Pancreas (tissue), 10 donors: ENCODE measurements at regions not wholly inside any gene's neighbourhood (a gene's known extent, or its start where the extent isn't known, plus 50 kb on each side); places are given as distances from the start of the nearest gene placed in this dataset.

ENCODE experiments used
- ATAC-seq, 4 donors: fragments of 200-7000 bp; cut with Tn5 transposase; one replicate each; pipeline versions ENCODE4 v1.8.0 to v1.9.1; 2020; ENCODE audit warnings: mild to moderate bottlenecking in 4 of 4, moderate library complexity in 4 of 4
- DNase-seq, 6 donors: peaks; one replicate each; pipeline ENCODE4 v3.0.0-alpha.2; 2020
- FAIRE-seq: peaks from 2 replicates; lab custom pipeline; 2012; peaks lifted over from hg19 to GRCh38; lab: Jason Lieb, UNC
- H3K27ac ChIP-seq, 4 donors: fragments of 200-600 bp; sonication (generic); 1 replicate in 3 of 4; 2 replicates in 1 of 4; pipeline versions ENCODE4 v1.5.0 to v1.8.0; 2020
- H3K27me3 ChIP-seq, 4 donors: fragments of 200-600 bp; one replicate each; pipeline ENCODE4 v1.8.0; 2021
- H3K36me3 ChIP-seq, 3 donors: fragments of 200-600 bp; sonication (generic) in 1 of 3; one replicate each; pipeline versions ENCODE4 v1.5.0 to v1.8.0; 2020 to 2021
- H3K4me1 ChIP-seq, 3 donors: fragments of 200-600 bp; one replicate each; pipeline ENCODE4 v1.8.0; 2021
- H3K4me3 ChIP-seq, 4 donors: fragments of 200-600 bp; sonication (generic) in 2 of 4; one replicate each; pipeline versions ENCODE4 v1.5.0 to v1.8.0; 2020 to 2021
- H3K9me3 ChIP-seq, 4 donors: fragments of 200-600 bp; one replicate each; pipeline ENCODE4 v1.8.0; 2021
- WGBS, 2 donors: extraction: QIAGEN DNeasy Blood & Tissue Kit; methylation state at CpG; one replicate each; pipeline ENCODE4 v1.1.7; 2013; 5-methylcytosine and 5-hydroxymethylcytosine counted together
- intact Hi-C, 3 donors: fragments of 100-400 bp; cut with DNase I; formaldehyde crosslinking; loops; one replicate each; pipeline versions ENCODE4 v1.11.1 to v1.14.2; 2022
- TF ChIP-seq, protein P1 (sequence below), 4 donors: fragments of 200-600 bp; sonication (generic) in 3 of 4; IDR thresholded peaks; one replicate each; pipeline versions ENCODE4 v1.5.0 to v1.8.0; 2021; ENCODE audit warnings: antibody characterized with exemption in 4 of 4
- donor health status: healthy with polysubstance abuse.
- donor health status: DM: no; HTN: no; CAD: no; lungs with moderate emphysema.
- donor health status: DM: no; HTN: no; CAD: no.
- donor health status: control.
- donor health status: control.
- donor health status: Bipolar disorder and iron deficiency.
- donor health status: DM: yes; HTN: yes; CAD: no.
- donor health status: DM: no; HTN: no; CAD: no.
- donor health status: DM: no; HTN: no; CAD: no.
- donor health status: DM: yes; HTN: yes; CAD: no.

DNA sequence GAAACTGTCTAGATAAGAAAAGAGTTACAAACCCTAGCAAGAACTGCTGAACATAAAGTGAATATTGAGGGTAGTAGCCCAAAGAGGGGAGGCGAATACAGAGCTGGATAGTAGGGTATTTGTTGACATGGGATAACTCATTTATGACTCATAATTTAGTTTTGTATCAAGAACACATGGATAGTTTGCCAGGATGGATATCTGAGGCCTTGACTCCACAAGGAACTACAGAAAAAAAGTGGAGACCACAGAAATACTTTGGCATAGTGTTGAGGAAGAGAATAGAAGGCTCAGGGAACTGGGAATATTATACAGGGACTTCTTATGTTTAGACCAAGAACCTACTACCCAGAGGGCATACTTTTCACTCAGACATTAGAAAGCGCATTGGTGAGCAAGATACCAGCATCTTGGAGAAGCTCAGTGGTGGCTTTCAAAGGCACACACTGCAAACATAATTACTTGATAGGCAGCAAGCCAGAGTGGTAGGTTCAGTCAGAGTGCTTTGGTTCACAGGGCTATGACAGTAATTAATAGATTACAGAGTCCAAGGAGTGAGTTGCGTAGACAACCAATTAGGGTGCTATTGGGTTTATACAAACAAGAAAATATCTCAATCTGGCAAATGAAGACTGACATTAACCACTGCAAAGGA, 51.9 kb upstream of the ZBTB7C start:
- Histone ChIP-seq H3K36me3 (no peaks in the 10 kb centered on the region), H3K27ac (peak overlapping the region in 2 of 4 donors; percentile 55 to 67), H3K4me1 (peaks cover 0 to 16% (median 14%) of the 10 kb centered on the region in 3 donors), H3K27me3 (no peaks in the 10 kb centered on the region), H3K4me3 (no peak overlapping the region), H3K9me3 (no peaks in the 10 kb centered on the region)
- intact Hi-C loops, result no loop called here
- FAIRE-seq (no peak), ATAC-seq (peak; percentile 71 to 83 (median 74)), DNase-seq (no peak)
- TF ChIP-seq, protein P1, sequence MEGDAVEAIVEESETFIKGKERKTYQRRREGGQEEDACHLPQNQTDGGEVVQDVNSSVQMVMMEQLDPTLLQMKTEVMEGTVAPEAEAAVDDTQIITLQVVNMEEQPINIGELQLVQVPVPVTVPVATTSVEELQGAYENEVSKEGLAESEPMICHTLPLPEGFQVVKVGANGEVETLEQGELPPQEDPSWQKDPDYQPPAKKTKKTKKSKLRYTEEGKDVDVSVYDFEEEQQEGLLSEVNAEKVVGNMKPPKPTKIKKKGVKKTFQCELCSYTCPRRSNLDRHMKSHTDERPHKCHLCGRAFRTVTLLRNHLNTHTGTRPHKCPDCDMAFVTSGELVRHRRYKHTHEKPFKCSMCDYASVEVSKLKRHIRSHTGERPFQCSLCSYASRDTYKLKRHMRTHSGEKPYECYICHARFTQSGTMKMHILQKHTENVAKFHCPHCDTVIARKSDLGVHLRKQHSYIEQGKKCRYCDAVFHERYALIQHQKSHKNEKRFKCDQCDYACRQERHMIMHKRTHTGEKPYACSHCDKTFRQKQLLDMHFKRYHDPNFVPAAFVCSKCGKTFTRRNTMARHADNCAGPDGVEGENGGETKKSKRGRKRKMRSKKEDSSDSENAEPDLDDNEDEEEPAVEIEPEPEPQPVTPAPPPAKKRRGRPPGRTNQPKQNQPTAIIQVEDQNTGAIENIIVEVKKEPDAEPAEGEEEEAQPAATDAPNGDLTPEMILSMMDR (IDR thresholded peaks at IDR 0.05), result no peak
- 47 to 49% methylated on average over 3 of the region's 3 CpGs for WGBS, 2 donors

DNA sequence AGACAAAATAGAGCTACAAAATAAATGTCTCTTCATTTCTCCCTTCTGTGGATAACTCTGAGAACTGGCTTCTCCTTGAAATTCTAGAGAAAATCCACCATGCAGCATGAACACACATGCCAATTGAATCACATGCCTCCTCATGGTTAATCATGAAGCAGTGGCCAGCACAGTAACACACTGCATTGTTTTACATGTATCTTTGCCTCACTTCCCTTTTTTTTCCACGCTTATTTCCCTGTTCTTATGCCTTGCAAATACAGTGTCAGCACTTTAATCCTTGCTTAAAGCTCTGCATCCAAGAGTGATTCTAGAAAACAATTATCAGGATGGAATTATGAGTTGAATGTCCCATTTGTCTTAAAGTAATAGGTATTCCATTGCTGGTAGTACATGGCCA, 50.3 kb upstream of the ZBTB7C start:
- Histone ChIP-seq H3K27me3 (no peaks in the 10 kb centered on the region), H3K36me3 (no peaks in the 10 kb centered on the region), H3K27ac (no peak overlapping the region), H3K9me3 (no peaks in the 10 kb centered on the region), H3K4me3 (no peak overlapping the region), H3K4me1 (peaks cover 0 to 23% (median 17%) of the 10 kb centered on the region in 3 donors)
- TF ChIP-seq, protein P1 (IDR thresholded peaks at IDR 0.05), result no peak
- 93 to 97% methylated on average over 1 of the region's 1 CpG for WGBS, 2 donors
- intact Hi-C loops, result no loop called here
- FAIRE-seq, result no peak
- no peak for DNase-seq
- peak in 1 of 4 donors; percentile 12 for ATAC-seq

DNA sequence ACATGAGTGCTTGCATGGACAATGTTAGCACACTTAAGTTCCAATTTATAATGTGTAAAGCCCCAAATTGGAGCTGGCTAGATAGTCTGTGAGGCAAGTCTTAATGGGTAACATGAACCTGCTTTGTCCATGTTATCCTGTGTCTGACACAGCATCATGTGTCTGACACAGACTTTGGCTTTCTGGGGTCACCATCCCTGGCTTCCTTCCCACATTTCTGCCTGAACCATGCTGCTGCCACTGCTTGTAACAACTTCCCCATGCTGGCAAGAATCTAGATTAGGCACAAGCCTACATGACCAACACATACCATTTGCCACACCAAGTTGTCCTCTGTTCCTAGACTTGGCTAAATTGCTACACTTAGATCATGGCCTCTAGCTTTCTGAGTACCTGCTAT, 49.8 kb upstream of the ZBTB7C start:
- Histone ChIP-seq H3K27ac (no peak overlapping the region), H3K27me3 (no peaks in the 10 kb centered on the region), H3K9me3 (no peaks in the 10 kb centered on the region), H3K4me1 (peaks cover 0 to 27% (median 22%) of the 10 kb centered on the region in 3 donors), H3K4me3 (no peak overlapping the region), H3K36me3 (no peaks in the 10 kb centered on the region)
- intact Hi-C loops, result no loop called here
- no peak for FAIRE-seq
- ATAC-seq, result no peak
- no peak for DNase-seq
- TF ChIP-seq, protein P1 (IDR thresholded peaks at IDR 0.05), result no peak
